Stimulated activated CD4-positive, alpha-beta T cell treated with anti-CD3 and anti-CD28 coated beads, Interleukin-15, amount 100 ng/mL, for 1 hour (primary cell): ENCODE measurements at regions not wholly inside any gene's neighbourhood (a gene's known extent, or its start where the extent isn't known, plus 50 kb on each side); places are given as distances from the start of the nearest gene placed in this dataset.

ENCODE experiments used
- DNase-seq, 2 donors: peaks; one replicate each; pipeline ENCODE4 v3.0.0-alpha.2; 2020; ENCODE audit warnings: low read depth in 1 of 2, low spot score in 1 of 2

- DNase-seq: no peak
Observed at GRCh38 chr3:26350853-26351252, 271.7 kb upstream of the LRRC3B start.

GRCh38 chr3:26353097-26353496 is 269.5 kb upstream of the LRRC3B start:
- DNase-seq: no peak

- no peak for DNase-seq
Observed at GRCh38 chr3:26358405-26358804, 264.2 kb upstream of the LRRC3B start.

- DNase-seq: no peak
Observed at GRCh38 chr3:26365706-26366105, 256.9 kb upstream of the LRRC3B start.

GRCh38 chr3:26368312-26368711 is 254.3 kb upstream of the LRRC3B start:
- DNase-seq: no peak

GRCh38 chr3:26369133-26369532 is 253.4 kb upstream of the LRRC3B start:
- DNase-seq: no peak

GRCh38 chr3:26375843-26376530 is 246.6 kb upstream of the LRRC3B start:
- no peak for DNase-seq

- DNase-seq: no peak
Observed at GRCh38 chr3:26381411-26381810, 241.2 kb upstream of the LRRC3B start.

GRCh38 chr3:26406636-26407035 is 215.9 kb upstream of the LRRC3B start:
- DNase-seq: no peak

- DNase-seq: no peak
Observed at GRCh38 chr3:26418553-26418952, 204.0 kb upstream of the LRRC3B start.

GRCh38 chr3:26422415-26422814 is 200.2 kb upstream of the LRRC3B start:
- DNase-seq: no peak

GRCh38 chr3:26425076-26425475 is 197.5 kb upstream of the LRRC3B start:
- no peak for DNase-seq

- DNase-seq: no peak
Observed at GRCh38 chr3:26428992-26429391, 193.6 kb upstream of the LRRC3B start.

- no peak for DNase-seq
Observed at GRCh38 chr3:26437678-26438077, 184.9 kb upstream of the LRRC3B start.

- no peak for DNase-seq
Observed at GRCh38 chr3:26438325-26438940, 184.1 kb upstream of the LRRC3B start.

- DNase-seq: no peak
Observed at GRCh38 chr3:26438981-26439884, 183.3 kb upstream of the LRRC3B start.

- DNase-seq: no peak
Observed at GRCh38 chr3:26449996-26450395, 172.6 kb upstream of the LRRC3B start.

GRCh38 chr3:26452363-26452762 is 170.2 kb upstream of the LRRC3B start:
- no peak for DNase-seq

GRCh38 chr3:26460985-26461384 is 161.6 kb upstream of the LRRC3B start:
- no peak for DNase-seq

- no peak for DNase-seq
Observed at GRCh38 chr3:26472345-26472744, 150.2 kb upstream of the LRRC3B start.

- no peak for DNase-seq
Observed at GRCh38 chr3:26474706-26475105, 147.9 kb upstream of the LRRC3B start.

GRCh38 chr3:26480377-26480776 is 142.2 kb upstream of the LRRC3B start:
- no peak for DNase-seq
